Omental fat pad (tissue), 3 donors: ENCODE measurements at regions not wholly inside any gene's neighbourhood (a gene's known extent, or its start where the extent isn't known, plus 50 kb on each side); places are given as distances from the start of the nearest gene placed in this dataset.
"Not testable (repeated sequence)": the region's sequence is repeated elsewhere in the genome, so short reads cannot be mapped to it uniquely, and the experiment has no call there.

Source experiments
- ATAC-seq: fragments of 150-250 bp; one replicate; pipeline ENCODE4 v1.9.1; 2016; ENCODE audit warnings: mild to moderate bottlenecking, moderate library complexity; ENCODE audit not compliant: low FRiP score
- DNase-seq: peaks from one replicate; pipeline ENCODE4 v3.0.0-alpha.2; 2019; ENCODE audit warnings: low spot score
- TF ChIP-seq, protein P1 (sequence below), 3 donors: fragments of 450-650 bp; IDR thresholded peaks; one replicate each; pipeline ENCODE4 v1.5.1; 2016 to 2017; ENCODE audit warnings: antibody characterized with exemption in 3 of 3, mild to moderate bottlenecking in 3 of 3, moderate library complexity in 2 of 3

GRCh38 chr20:22058746-22059145 is 353.3 kb downstream of the PAX1 start:
- DNase-seq (no peak), ATAC-seq (no peak)
- TF ChIP-seq, protein P1, sequence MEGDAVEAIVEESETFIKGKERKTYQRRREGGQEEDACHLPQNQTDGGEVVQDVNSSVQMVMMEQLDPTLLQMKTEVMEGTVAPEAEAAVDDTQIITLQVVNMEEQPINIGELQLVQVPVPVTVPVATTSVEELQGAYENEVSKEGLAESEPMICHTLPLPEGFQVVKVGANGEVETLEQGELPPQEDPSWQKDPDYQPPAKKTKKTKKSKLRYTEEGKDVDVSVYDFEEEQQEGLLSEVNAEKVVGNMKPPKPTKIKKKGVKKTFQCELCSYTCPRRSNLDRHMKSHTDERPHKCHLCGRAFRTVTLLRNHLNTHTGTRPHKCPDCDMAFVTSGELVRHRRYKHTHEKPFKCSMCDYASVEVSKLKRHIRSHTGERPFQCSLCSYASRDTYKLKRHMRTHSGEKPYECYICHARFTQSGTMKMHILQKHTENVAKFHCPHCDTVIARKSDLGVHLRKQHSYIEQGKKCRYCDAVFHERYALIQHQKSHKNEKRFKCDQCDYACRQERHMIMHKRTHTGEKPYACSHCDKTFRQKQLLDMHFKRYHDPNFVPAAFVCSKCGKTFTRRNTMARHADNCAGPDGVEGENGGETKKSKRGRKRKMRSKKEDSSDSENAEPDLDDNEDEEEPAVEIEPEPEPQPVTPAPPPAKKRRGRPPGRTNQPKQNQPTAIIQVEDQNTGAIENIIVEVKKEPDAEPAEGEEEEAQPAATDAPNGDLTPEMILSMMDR (IDR thresholded peaks at IDR 0.05), result no peak

DNA sequence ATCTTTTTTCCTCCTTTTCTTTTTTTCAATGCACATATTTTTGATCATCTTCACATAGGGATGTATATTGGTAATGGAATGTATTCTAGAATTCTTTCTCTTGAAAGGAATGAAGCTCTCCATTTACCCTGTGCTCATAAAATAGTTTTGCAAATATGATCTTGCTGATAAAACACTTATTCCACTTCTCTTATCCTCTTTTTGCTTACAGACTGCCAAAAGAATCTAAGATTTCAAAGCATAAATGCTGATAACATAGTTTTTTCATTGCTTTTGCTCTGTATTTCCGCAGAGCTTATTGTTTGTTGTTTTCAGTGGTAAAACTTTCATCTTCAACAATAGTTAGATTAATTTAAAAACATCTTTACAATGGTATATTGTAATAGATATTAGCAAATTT is 350.5 kb downstream of the PAX1 start:
- DNase-seq (no peak), ATAC-seq (no peak)
- TF ChIP-seq, protein P1 (IDR thresholded peaks at IDR 0.05), result no peak

- TF ChIP-seq, protein P1 (IDR thresholded peaks at IDR 0.05), result no peak
- no peak for ATAC-seq
- no peak for DNase-seq
These were observed 346.7 kb downstream of the PAX1 start for GRCh38 chr20:22052025-22052650.

- DNase-seq, ATAC-seq: not testable (repeated sequence)
These were observed 340.6 kb downstream of the PAX1 start for GRCh38 chr20:22045956-22046507.

DNA sequence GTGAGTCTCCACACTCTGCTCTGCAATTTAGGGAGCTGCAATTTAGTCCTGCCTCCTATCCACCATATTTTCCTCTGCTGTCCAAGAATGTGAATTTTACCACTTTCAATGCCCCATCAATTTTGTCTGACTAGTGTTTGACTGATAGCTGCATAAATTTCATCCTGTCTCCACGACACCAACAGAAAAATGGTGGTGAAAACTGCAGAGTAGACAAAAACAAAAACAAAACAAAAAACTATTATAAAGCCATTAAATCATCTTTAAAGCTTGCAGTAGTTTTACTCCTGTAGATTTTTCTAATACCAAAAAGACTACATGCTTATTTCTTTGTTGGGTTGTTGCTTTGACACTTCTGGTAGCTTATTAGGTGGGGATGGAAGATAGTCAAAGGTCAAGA is 322.0 kb downstream of the PAX1 start:
- ATAC-seq, result no peak
- TF ChIP-seq, protein P1 (IDR thresholded peaks at IDR 0.05), result no peak
- DNase-seq, result no peak

- ATAC-seq (no peak), DNase-seq (no peak)
- TF ChIP-seq, protein P1 (IDR thresholded peaks at IDR 0.05), result no peak
These were observed 314.7 kb downstream of the PAX1 start for GRCh38 chr20:22020201-22020600.

DNA sequence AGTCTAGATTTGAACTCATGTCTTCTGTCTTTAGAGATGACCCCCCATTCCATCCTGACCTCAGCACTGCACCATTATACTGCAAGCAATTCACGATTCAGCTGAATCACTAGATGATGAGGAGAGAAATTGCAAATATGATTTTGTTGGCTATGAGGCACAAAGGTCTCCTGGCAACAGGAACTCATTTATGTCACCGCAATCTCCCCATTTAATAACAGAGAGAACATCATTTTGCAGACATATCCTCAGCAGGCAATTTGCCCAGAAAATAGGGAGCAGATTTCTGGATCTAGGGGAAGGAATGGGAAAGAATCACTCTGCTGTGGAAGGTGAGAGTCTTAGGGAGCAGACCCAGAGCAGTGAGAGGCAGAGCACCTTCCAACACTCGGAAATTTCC is 303.0 kb downstream of the PAX1 start:
- ATAC-seq (no peak), DNase-seq (no peak)
- TF ChIP-seq, protein P1 (IDR thresholded peaks at IDR 0.05), result no peak
